Duodenal mucosa (tissue), 2 donors: ENCODE measurements at regions not wholly inside any gene's neighbourhood (a gene's known extent, or its start where the extent isn't known, plus 50 kb on each side); places are given as distances from the start of the nearest gene placed in this dataset.
"Not testable (repeated sequence)": the region's sequence is repeated elsewhere in the genome, so short reads cannot be mapped to it uniquely, and the experiment has no call there.

Experiments used
- H3K27ac ChIP-seq: one replicate; pipeline ENCODE4 v1.7.0; 2013; ENCODE audit warnings: low read depth, low read length
- H3K27me3 ChIP-seq, 2 donors: one replicate each; pipeline ENCODE4 v1.7.0; 2013; ENCODE audit warnings: low read length in 2 of 2, control low read depth in 1 of 2; ENCODE audit not compliant: insufficient read depth in 2 of 2, control insufficient read depth in 1 of 2
- H3K36me3 ChIP-seq, 2 donors: one replicate each; pipeline ENCODE4 v1.7.0; 2013; ENCODE audit warnings: low read length in 2 of 2, control low read depth in 1 of 2; ENCODE audit not compliant: insufficient read depth in 2 of 2, control insufficient read depth in 1 of 2
- H3K4me1 ChIP-seq, 2 donors: one replicate each; pipeline ENCODE4 v1.7.0; 2013; ENCODE audit warnings: low read length in 2 of 2, control low read depth in 1 of 2; ENCODE audit not compliant: insufficient read depth in 2 of 2, control insufficient read depth in 1 of 2
- H3K4me3 ChIP-seq, 2 donors: one replicate each; pipeline ENCODE4 v1.7.0; 2013; ENCODE audit warnings: low read length in 2 of 2, low read depth in 1 of 2
- H3K9ac ChIP-seq, 2 donors: one replicate each; pipeline ENCODE4 v1.7.0; 2013; ENCODE audit warnings: low read length in 2 of 2, low read depth in 1 of 2
- H3K9me3 ChIP-seq, 2 donors: one replicate each; pipeline ENCODE4 v1.7.0; 2013; ENCODE audit warnings: low read length in 2 of 2, control low read depth in 1 of 2; ENCODE audit not compliant: control insufficient read depth in 1 of 2

DNA sequence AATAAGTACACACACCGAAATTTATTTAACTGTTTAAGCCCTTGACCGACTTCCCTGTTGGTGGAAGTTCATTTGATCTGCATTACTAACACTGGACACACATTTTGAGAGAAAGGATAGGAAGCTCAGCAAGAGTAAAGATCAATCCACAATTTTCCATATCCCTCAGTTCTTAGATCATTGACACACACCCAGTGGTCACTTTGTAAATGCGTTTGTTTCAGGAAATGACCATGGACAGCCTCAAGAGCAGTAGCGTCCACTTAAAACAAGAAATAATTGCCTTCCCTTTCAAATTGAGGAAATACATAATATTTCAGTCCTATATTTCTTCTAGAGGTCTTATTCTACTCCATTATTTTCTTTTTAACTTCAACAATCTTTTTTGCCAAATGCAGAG, 511.5 kb upstream of the PTBP2 start:
- no peak overlapping the region for H3K9ac ChIP-seq
- H3K4me1 ChIP-seq, result no peaks in the 10 kb centered on the region
- H3K27ac ChIP-seq, result no peak overlapping the region
- H3K9me3 ChIP-seq, result no peaks in the 10 kb centered on the region
- H3K4me3 ChIP-seq, result no peak overlapping the region
- no peaks in the 10 kb centered on the region for H3K36me3 ChIP-seq
- no peaks in the 10 kb centered on the region for H3K27me3 ChIP-seq

DNA sequence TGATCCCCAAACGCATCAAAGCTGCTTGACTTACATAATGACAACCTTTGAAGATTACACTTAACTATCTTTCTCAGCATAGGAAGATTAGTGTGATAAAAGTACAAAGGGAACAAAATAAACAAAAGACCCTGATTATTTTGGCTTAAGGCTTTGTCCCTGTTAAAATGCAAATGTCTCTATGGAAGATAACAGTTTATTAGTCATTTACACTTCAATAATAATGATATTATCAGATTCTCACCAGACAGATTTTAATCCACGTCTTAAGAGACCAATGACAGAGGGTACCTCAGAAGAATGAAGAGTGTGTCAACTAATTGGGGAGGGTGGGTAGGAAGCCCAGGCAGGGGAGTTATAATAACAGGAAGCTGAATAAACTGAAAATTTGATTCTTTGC, 510.4 kb upstream of the PTBP2 start:
- no peak overlapping the region for H3K4me3 ChIP-seq
- H3K9me3 ChIP-seq, result no peaks in the 10 kb centered on the region
- no peak overlapping the region for H3K9ac ChIP-seq
- no peak overlapping the region for H3K27ac ChIP-seq
- no peaks in the 10 kb centered on the region for H3K4me1 ChIP-seq
- H3K27me3 ChIP-seq, result no peaks in the 10 kb centered on the region
- no peaks in the 10 kb centered on the region for H3K36me3 ChIP-seq

DNA sequence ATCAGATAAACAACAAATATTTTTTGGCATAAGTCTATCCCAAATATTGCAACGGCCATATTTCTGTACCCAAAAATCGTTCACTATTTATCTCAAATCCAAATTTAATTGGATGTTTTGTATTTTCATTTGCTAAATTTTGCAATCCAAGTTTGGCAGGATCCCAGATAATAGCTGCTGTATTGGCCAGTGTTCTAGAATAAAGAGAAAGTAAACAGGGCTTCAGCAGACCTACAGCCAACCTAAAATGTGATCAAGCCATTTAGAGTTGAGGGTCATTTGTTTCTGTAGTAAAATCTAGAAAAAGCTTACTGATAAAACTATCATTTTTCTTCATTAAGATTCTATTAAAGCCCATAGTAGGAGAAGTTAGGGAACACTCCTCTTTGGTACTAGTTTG, 506.6 kb upstream of the PTBP2 start:
- no peak overlapping the region for H3K4me3 ChIP-seq
- H3K9me3 ChIP-seq, result no peaks in the 10 kb centered on the region
- H3K4me1 ChIP-seq, result no peaks in the 10 kb centered on the region
- no peak overlapping the region for H3K27ac ChIP-seq
- no peaks in the 10 kb centered on the region for H3K36me3 ChIP-seq
- no peaks in the 10 kb centered on the region for H3K27me3 ChIP-seq
- no peak overlapping the region for H3K9ac ChIP-seq

DNA sequence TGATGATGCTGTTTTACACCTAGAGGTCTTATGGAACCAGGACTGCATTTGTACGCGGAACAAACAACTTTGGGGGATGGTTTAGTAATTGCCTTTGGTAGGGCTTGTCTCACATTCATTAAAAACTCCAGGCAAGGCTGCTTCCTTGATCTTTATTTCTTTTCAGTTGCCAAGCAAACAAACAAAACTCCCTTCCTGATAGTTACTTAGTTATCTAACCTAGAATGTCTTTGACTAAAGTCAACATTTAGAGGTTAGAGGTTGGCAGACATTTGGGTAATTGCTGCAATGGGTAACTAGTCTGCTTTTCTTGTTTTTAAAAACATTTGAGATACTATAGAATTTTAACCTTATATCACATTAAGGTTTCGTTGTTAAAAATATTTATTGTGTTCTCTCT, 500.9 kb upstream of the PTBP2 start:
- Histone ChIP-seq H3K9me3 (no peaks in the 10 kb centered on the region), H3K27me3 (no peaks in the 10 kb centered on the region), H3K27ac (no peak overlapping the region), H3K4me3 (no peak overlapping the region), H3K9ac (no peak overlapping the region), H3K4me1 (no peaks in the 10 kb centered on the region), H3K36me3 (no peaks in the 10 kb centered on the region)

DNA sequence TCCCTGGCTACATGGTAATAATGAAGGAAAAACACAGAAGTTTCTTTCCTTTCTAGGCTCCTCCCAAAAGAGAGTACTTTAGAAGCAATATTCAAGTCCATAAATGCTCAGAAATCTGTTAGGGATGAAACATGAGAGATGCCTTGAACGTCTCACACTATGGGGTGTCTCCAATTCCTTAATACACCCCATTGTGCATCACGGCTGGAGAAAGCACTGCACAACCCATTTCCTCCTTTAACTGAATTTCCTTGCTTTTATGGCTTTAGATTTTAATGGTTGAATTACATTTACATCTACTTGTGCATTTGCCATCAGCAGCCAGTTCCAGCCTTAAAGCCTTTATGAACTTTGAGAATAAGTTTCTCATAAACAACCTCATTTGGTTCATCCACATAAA, 498.9 kb upstream of the PTBP2 start:
- Histone ChIP-seq H3K27ac (no peak overlapping the region), H3K36me3 (no peaks in the 10 kb centered on the region), H3K27me3 (no peaks in the 10 kb centered on the region), H3K9me3 (no peaks in the 10 kb centered on the region), H3K9ac (no peak overlapping the region), H3K4me3 (no peak overlapping the region), H3K4me1 (no peaks in the 10 kb centered on the region)

DNA sequence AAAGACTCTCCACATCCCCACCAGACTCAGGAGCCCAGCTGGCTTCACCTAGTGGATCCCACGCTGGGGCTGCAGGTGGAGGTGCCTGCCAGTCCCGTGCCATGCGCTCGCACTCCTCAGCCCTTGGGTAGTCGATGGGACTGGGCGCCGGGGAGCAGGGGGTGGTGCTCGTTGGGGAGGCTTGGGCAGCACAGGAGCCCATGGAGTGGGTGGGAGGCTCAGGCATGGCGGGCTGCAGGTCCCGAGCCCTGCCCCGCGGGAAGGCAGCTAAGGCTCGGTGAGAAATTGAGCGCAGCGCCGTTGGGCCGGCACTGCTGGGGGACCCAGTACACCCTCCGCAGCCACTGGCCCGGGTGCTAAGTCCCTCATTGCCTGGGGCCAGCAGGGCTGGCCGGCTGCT, 497.4 kb upstream of the PTBP2 start:
- H3K9ac ChIP-seq, H3K27me3 ChIP-seq, H3K36me3 ChIP-seq, H3K27ac ChIP-seq, H3K9me3 ChIP-seq, H3K4me3 ChIP-seq, H3K4me1 ChIP-seq: not testable (repeated sequence)

DNA sequence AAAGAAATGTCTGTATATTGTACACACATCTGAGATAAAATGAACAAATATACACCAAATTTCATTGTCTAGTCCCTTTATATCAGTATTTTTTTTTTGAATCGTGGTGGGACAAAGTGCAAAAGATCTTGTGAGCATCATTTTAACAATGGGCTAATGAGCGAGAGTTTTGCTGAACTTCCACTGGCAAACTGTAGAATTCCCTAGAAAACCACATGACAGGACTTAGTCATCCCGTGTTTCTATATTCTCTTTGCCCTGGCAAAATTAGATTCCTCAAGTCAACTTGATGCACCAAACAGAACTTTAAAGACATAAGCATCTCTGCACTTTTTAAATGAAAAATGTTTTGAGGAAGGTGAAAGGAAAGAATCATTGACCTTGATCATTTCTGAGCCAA, 488.2 kb upstream of the PTBP2 start:
- Histone ChIP-seq H3K9me3 (no peaks in the 10 kb centered on the region), H3K36me3 (no peaks in the 10 kb centered on the region), H3K9ac (no peak overlapping the region), H3K27me3 (no peaks in the 10 kb centered on the region), H3K4me3 (no peak overlapping the region), H3K4me1 (no peaks in the 10 kb centered on the region), H3K27ac (no peak overlapping the region)

DNA sequence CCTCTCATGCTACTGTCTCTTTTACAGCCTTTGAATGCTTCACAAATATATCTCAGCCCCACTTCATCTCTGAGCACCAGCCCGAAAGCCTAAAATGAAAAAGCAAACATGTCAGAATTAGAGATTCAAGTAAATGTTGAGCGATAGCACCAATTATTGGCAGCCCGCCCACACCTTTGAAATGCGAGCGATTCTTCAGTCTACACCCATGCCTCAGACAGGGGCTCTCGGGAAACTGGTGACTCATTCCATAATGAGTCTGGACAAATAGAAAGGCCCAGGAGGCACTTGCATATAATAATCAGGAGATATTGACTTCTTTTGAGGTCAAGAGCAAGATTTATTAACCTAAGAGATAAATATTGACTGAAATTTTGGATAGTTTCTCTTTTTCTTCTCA, 487.3 kb upstream of the PTBP2 start:
- Histone ChIP-seq H3K4me3 (no peak overlapping the region), H3K27ac (no peak overlapping the region), H3K9ac (no peak overlapping the region), H3K4me1 (no peaks in the 10 kb centered on the region), H3K36me3 (no peaks in the 10 kb centered on the region), H3K27me3 (no peaks in the 10 kb centered on the region), H3K9me3 (no peaks in the 10 kb centered on the region)

DNA sequence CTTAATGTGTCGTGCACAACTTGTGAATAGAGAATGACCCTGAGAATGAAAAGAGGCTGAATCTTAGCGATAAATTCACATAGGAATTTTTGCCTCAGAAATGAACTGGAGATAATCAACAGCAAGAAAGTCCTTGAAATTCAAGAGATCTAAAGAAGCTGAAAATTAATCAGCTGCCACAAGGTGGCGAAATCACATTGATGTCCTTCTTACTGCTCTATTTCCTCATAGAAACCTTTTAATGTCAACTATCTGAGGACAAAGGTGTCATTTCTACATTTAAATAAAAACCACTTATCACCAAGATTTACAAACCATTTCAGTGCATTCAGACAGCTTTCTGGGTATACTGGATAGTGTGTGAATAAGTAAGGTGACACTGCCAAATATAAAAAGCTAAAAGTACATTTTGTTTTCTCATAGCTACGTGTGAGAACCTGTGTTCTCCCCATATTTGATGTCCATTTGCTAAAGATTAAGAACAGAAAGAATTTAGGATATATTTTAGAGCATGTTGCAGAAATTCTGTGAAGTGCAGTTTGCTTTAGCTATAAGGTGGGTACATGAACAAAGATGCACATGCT, 485.3 kb upstream of the PTBP2 start:
- no peaks in the 10 kb centered on the region for H3K27me3 ChIP-seq
- H3K4me1 ChIP-seq, result no peaks in the 10 kb centered on the region

DNA sequence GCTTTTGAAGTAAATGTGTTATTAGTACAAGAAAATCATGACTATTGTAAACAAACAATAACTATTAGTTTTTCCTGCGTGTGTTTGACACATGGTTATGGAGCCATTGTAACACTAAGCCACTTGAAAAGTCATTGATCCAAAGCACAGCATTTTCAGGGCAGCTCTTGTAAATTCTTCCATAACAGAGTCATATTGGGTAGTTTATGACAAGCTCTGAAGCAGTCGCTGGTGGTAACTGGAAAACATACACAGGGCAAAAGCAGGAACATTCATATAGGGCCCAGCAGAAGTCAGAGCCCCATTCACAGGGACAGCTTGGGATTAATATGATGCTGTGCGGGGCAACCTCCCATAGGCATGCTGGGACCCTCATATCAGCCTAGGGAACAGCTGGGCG, 483.2 kb upstream of the PTBP2 start:
- Histone ChIP-seq H3K4me3 (no peak overlapping the region), H3K36me3 (no peaks in the 10 kb centered on the region), H3K27ac (no peak overlapping the region), H3K27me3 (no peaks in the 10 kb centered on the region), H3K9ac (no peak overlapping the region), H3K4me1 (no peaks in the 10 kb centered on the region), H3K9me3 (no peaks in the 10 kb centered on the region)

More for the DNA sequence above, 485.3 kb upstream of the PTBP2 start:
- Histone ChIP-seq H3K36me3 (no peaks in the 10 kb centered on the region), H3K9me3 (no peaks in the 10 kb centered on the region), H3K27ac (no peak overlapping the region), H3K9ac (no peak overlapping the region), H3K4me3 (no peak overlapping the region)

DNA sequence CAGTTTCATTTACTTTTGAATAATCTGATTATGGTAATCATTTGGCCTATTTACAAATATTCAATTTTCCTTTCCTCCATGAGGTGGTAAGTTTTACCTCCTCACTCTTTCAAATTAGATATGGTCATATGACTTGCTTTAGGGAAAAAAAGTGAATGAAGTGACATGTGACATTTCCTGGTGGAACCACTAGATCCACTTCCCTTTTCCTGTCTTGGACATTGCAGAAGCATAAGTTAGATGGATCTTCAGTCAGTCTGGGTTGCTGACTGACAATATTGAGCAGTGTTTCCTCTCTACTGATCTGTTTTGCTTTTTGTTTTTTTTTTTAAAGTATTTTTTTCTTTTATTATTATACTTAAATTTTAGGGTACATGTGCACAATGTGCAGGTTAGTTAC, 481.1 kb upstream of the PTBP2 start:
- Histone ChIP-seq H3K27ac (no peak overlapping the region), H3K36me3 (no peaks in the 10 kb centered on the region), H3K27me3 (no peaks in the 10 kb centered on the region), H3K9me3 (no peaks in the 10 kb centered on the region), H3K4me1 (no peaks in the 10 kb centered on the region), H3K4me3 (no peak overlapping the region), H3K9ac (no peak overlapping the region)
